Fibroblast of the conjunctiva (primary cell): ENCODE measurements at regions not wholly inside any gene's neighbourhood (a gene's known extent, or its start where the extent isn't known, plus 50 kb on each side); places are given as distances from the start of the nearest gene placed in this dataset.

ENCODE experiments used
- DNase-seq: peaks from one replicate; pipeline ENCODE4 v3.0.0-alpha.2; 2010; ENCODE audit warnings: low read depth

DNA sequence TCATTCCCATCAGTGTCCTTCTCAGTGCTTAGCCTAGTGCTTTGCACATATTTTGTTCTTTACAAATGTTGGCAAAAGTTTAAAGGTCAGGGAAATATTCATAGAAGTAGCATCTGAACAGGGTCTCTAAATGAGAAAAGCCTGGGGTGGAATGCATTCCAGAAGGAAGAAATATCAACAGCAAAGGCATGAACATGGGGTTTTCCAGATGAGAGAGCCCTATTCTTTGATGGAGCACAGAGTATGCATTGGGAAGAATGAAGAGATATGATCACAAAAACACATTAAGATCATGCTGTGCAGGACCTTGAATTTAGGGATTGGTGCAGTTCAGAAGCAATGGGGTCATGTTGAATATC lies 140.2 kb downstream of the SNX19 start:
- DNase-seq: no peak

DNA sequence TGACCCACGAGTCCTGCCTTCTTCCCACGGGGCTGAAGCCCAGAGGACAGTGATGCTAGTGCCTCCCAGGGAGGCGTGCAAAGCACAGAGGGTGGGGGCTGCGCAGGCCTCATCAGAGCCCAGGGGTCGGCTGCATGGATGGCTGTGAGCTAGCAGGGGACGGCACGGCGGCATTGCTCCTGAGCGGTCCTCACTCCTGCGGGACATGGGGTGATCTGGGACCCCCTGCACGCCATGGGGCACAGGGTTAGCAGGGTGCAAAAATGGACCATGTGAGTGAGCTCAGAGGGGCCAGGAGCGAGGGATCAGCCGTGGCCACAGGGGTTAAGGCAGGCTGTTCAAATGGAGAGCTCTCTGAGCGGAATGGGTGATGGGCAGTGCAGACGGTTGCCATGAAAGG lies 138.3 kb downstream of the SNX19 start:
- no peak for DNase-seq

DNA sequence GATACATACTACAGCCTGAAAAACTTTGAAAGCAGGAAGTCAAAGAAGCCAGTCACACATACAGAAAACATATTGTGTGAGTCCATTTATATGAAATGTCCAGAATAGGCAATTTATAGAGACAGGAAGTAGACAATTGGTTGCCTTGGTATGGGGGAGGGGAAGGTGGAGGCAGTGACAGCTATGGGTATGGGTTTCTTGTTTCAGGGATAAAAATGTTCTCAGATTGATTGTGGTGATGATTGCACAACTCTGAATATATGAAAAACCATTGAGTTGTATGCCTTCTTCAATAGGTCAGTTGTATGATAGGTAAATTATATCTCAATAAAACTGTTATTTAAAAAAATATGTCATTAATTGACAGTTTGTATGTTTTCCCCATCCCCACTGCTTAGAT lies 137.6 kb downstream of the SNX19 start:
- DNase-seq: no peak

DNA sequence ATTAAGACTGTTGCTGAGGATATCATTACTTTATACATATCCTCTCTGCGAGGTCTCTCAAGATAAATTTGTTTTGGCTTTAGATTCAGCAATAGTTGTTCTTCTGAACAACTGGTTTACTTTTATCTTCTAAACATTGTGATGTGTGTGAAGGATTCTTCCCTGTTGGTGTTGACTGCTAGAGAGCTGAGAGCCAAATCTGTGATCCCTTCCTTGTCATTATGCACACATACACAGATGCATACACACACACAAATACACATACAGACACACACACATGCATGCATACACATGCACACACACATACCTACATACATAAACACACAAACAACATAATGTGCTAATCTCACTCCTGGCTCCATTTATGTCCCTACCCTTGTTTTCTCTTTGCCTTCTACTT lies 137.0 kb downstream of the SNX19 start:
- no peak for DNase-seq

DNA sequence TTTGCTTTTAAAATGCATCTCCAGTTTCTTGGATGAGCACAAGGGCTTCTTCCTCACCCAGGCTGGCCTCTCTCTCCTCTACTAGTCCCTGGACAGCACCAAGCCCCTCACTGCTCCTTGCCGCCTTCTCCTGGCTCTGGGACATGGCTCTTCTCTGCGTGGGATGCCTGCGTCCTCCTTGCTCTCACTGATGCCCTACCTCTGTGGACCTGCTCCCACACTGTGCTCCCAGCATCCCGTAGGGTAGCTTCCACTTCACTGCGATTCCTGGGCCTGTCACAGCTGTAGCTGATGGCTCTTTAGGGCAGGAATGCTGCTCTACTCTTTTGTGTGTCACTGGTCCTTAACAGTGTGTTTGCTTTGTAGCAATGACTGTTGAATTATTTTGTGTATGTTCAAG lies 136.3 kb downstream of the SNX19 start:
- DNase-seq: no peak

DNA sequence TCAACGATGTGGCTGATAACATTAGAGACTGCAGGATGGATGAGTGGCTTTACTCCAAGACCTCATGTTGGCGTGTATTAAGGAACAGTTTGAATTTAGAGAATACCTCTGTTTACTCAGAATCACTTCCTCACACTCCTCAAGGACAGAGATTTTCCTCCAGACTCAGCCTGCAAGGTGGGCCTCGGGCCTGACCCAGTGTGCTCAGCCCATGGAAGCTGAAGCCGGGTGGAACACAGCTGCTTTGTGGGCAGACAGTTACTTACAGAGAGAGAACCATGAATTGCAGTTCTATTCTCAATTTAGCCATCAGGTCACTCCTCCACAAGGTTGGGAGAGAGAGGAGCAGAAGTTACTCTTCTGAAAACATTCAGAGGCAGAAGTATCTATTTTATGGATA lies 135.8 kb downstream of the SNX19 start:
- DNase-seq: no peak

DNA sequence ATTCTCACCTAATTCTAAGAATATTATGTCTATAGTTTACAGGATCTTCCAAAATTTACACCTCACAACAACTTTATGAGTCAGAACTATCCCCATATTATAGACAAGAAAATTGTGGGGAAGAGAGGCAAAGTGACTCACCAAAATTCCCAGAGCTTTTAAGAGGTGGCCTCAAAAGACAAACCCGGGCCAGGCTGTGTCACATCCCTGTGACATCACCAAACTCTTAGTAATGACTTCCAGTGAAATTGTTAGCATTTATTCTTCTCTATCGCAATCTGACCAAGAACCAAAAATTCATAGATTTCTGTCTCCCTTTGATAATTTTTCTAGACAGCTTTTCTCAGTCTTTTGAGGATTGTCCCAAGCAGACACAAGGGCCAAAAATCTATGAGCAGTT lies 134.3 kb downstream of the SNX19 start:
- no peak for DNase-seq

DNA sequence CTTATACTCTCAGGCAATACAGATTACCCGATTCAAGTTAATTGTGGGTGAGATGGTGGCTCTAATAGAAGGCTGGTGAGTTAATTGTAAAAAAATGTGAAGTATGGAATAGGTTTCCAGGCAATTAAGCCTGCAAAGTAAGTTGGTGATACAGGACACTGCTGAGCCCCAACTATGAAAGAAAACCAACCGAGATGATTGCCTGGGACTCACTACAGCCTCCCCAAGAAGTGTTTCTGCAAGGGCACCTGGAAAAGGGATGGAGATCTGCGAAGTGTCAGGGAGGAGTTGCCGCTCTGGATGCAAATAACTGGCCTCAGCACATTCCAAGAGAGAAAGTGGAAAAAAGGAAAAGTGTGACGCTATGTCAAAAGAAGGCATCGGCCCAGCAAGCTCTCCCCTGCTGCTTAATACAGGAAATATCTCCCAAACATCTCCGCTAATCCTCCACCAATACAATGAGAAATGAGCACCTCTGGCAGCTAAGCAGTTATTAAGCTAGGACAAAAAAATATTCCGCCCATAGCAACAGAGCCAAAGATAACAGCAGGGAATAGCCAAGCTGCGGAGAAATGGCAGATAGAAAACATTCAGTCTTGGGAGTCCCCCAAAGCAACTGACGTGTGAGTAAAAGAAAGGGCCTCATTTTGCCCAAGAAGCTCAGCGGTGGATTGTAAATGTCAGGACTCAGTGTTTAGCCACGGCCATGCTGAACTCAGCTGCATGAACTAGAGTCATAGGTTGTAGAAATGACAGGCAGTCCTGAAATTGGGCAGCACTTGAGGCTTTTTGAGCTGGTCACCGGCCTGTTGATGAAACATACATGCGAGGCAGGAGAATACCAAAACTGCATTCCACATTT lies 133.7 kb downstream of the SNX19 start:
- DNase-seq: peak; percentile 75

DNA sequence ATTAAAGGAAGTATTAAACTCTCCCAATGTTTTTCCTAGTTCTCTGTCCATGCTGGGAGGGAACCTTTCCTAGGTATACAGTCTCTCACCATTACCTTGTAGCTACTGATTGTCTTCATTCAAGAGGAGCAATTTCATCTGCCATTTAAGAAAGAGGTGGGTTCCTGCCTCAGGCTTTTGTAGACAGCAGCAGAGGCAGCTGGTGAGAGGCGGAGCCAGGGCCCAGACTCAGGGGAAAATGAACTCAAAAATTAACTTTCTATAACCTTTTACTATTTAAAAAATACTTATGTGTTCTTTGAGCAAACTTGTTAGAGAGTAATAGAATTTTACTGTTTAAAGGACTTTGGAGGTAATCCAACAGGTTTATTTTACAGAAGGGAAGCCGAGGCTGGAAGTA lies 133.0 kb downstream of the SNX19 start:
- DNase-seq: no peak

DNA sequence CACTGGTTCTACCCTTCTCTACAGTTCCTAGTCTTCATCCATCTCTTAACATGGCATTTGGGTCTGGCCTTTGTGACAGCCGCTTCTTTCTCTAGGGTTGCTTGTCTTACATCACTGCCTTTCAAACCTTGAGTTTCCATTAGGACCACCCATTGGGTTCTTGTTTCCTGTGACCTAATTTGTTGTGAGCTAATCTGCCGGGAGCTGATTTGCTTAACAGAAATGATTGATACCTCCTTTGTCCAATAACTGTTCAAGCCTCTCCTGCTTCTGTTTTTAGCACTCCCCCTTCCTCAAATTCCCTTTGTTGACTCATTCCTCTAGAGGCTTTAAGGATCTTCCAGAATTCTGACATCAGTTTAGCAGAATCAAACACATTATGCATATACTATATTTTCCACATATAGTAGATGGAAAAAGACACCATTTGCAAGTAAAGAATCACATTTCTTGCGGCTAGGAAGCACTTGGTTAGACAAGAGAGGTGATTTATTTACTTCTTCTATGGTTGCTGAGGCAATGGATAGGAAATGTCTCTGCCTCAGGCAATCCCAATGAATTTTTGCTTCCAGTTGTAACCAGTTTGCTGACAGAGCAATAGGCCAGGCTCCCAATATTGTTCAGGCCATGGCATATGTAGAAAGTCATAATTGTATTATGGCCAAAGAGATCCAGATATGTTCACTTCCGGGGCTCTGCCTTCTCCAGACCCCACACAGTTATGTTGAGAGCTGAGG lies 130.7 kb downstream of the SNX19 start:
- peak; percentile 82 for DNase-seq

DNA sequence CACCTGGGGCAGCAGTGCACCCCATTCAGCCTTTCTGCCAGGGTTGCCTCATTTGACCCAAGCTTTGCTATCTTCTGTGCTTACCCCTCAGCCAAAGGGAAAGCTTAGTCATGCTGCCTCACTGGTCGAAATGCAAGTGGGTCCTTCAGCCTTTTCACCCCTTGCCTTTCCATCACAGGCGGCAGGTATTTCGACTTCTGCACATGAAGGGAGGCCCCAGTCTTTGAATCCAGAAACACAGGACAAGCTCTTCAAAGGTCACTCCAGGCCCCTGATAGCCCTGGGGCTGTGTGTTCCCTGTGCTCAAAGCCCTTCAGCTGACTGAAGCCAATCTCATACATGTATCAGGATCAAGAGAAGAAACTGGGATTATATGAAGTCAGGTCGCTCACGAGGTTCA lies 129.7 kb downstream of the SNX19 start:
- DNase-seq: no peak

DNA sequence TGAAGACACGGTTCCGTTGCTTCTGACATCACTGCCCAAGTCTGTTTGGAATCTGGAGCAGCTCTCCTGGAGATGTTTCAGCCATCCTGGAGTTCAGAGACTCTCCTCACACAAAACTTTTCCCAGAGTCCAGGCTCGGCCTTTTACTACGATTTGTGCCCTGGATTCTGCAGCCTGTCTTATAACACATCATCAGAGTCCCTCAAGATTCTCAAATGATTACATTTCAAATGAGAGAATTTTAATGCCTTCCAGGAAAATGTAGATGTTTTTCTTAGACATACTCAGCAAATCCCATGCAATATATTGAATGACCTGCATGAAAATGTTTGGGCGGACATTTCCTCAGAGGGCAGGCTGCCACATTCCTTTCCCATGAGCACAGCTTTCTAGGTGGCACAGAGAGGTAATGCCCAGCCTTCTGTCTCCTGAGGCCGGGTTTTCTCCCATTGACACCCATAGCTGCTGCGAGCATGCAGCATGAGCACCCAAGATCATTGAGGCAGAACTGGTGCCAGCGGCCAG lies 129.1 kb downstream of the SNX19 start:
- no peak for DNase-seq

DNA sequence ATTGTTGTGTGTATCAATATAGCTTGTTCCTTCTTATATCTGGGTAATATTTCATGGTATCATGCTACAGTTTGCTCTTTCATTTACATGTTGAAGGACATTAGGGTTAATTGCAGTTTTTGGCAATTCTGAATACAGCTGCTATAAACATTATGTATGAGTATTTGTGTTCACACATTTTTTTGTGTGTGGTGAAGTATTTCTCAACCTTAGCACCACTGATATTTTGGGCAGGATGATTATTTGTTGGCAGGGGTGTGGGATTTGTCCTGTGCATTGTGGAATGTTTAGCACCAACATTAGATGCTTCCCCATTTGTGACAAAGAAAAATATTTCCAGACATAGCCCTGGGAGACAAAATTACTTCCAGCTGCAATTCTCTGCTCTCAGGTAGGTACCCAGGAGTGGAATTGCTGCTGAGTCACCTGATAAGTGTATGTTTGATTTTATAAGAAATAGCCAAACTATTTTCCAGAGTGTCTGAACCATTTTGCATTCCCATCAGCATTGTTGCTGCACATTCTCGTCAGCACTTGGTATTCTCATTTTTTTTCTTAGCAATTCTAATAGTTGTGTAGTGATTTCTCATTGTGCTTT lies 128.2 kb downstream of the SNX19 start:
- DNase-seq: no peak

DNA sequence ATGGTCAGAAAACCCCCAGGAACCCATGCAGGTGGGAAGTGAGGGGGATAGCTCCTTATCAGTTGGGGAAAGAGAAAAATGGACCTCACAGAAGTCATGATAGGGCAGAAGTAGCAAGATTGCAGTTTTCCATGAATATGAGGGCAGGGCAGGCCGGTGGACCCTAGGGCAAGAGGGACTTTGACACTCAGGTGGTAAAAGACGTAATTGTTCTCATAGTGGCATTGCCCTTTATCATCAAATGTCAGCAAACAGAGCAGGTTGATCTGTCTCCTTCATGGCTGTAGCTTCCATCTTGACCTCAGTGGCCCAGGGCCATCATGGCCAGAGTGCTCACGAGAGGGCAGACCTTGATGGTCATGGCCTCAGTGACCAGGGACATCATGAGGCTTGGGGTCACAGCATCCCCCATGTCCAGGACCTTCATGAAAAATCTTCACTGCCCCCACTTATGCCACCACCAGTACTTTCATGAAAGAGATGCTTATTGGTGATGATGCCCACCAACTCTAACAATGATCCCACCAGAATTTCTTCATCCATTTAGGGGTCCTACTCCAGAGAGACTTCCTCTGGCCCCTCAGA lies 127.1 kb downstream of the SNX19 start:
- no peak for DNase-seq

DNA sequence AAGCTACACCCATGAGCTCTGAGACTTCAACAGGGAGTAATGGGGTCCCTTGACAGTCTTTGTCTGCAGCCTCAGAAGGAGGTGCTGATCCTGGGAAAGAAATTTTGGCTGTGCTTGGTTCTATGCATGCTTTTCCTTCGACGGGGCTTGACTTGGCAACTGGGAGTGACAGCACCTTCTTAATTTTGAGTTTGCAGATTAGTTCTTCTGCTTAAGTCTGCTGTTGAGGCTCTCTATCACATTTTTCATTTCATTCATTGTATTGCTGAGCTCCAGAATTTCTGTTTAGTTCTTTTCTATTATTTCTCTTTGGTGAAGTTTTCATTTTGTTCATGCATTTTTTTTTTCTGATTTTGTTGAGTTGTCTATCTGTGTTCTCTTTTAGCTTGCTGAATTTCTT lies 125.6 kb downstream of the SNX19 start:
- no peak for DNase-seq

DNA sequence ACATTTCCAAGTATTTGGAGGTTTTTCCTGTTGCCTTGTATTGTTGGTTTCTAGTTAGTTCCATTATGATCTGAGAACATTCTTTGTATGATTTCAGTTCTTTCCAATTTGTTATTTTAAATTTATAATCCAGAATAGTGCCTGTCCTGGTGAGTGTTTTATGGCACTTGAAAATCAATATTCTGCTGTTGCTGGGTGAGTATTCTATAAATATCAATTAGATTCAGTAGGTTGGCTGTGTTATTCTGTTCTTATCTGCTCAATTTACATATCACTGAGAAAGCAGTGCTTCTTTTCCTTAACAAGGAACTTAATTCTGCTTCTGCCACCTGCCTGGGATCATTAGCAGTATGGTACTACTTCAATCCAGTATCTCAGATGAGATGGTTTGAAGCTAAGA lies 123.5 kb downstream of the SNX19 start:
- no peak for DNase-seq

DNA sequence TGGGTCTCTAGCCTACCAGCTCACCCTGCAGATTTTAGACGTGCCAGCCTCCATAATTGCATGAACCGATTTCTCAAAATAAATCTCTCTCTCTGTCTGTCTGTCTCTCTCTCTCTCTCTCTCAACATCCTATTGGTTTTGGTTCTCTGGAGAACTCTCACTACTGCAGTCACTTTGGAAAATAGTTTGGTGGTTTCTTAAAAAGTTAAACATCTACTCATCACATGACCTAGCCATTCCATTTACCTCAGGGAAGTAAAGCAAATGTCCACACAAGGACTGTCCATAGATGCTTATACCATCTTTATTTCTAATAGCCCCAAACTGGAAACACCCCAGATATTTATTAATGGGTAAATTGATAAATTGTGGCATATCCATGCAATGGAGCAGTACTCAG lies 119.5 kb downstream of the SNX19 start:
- no peak for DNase-seq

DNA sequence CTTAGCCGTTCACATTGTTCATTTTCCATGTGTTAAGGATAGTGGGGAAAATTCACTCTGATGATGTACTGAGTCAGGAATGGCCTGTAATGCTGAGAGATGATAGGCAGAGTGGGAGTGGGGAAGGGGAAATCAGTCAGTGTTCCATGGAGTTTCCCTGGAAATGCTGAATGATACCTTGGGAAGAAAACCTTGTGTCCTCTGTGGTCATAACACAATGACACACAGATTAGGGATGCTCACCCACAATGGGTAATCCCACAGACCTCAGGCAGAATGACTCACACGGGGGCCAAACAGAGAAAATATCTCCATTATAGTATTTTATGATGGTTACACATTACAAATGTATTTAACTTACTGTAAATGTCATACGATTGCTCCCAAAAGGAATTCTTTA lies 118.0 kb downstream of the SNX19 start:
- DNase-seq: no peak

DNA sequence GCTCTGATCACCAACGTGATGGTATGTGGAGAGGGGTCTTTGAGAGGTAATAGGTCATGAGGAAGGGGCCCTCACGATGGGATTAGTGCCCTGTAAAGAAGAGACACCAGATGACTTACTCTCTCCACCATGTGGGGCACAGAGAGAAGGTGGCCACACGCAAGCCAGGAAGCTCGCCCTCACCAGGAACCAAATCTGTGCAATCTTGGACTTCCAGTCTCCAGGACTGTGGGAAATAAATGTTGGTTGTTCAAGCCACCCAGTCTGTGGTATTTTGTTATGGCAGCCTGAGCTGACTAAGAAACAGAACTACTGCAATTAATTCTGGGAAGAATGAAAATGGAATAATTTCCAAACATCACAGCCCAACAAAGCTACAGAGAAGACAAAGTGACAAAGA lies 117.5 kb downstream of the SNX19 start:
- no peak for DNase-seq

DNA sequence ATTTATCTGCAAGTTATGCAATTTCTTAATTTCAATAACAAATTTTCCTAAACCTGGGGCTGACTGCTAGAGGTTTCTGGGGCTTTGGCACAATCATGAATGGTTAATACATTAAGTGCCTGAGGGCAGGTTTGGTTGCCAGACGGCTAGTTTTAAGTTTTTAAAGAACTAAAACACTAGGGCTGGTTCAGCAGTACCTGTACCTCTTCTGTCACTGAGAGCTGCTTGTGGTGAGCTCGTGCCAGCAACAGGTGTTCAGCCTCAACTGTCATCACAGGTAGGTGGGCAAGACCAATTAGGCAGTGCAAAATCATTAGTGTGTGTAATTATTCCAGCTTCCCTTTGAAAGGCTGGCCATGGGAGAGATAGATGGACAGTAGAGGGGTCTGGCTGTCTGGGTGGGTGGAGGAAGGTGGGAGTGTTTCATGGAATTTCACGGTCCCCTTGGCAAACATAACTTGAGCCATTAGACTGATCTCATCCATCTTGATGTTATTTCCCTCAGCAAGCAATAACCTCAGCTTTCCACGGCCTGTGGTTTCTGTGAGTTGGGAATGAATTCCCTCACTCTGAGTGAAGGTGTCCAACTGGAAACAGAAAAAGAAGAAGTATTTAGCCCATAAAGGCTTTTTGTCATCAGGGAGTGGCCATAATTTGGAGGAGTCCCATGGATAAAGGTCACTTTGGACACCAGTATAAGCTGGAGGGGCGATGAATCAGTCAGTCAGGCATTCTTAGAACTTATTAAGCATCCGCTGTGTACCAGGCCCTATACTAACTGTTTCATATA lies 114.8 kb downstream of the SNX19 start:
- DNase-seq: no peak

DNA sequence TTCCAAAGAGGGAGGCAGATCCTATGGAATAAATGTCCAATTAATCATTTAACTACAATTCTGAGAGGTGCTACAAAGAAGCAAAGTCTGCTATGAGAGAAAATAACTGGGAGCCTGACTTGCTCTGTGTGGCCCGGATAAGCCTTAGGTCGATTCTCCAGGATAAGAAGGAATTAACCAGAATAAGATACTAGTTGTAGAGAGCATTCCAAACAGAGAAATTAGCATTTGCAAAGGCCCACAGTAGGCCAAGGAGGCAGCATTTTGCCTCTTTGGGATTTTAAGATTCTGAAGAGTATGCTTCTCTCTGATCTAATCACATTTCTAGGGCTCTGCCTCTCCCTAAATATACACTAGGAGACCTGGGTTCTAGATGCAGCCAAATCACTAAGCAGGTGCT lies 113.7 kb downstream of the SNX19 start:
- DNase-seq: no peak
